Nephron (organoid): ENCODE measurements at regions not wholly inside any gene's neighbourhood (a gene's known extent, or its start where the extent isn't known, plus 50 kb on each side); places are given as distances from the start of the nearest gene placed in this dataset.

Source experiments
- H3K27ac Mint-ChIP-seq, 3 experiments: 2 replicates each; pipeline ENCODE4 v1.8.0; 2020; ENCODE audit warnings: mixed read lengths in 3 of 3, mild to moderate bottlenecking in 2 of 3, moderate library complexity in 1 of 3
- H3K27me3 Mint-ChIP-seq: 2 replicates; pipeline ENCODE4 v1.8.0; 2021; ENCODE audit warnings: low read depth, mild to moderate bottlenecking, moderate library complexity, mixed read lengths
- H3K36me3 Mint-ChIP-seq: 2 replicates; pipeline ENCODE4 v1.8.0; 2020; ENCODE audit warnings: low read depth, mixed read lengths
- H3K4me1 Mint-ChIP-seq: 2 replicates; pipeline ENCODE4 v1.8.0; 2020; ENCODE audit warnings: mixed read lengths
- H3K4me3 Mint-ChIP-seq, 3 experiments: 2 replicates each; pipeline ENCODE4 v1.8.0; 2020; ENCODE audit warnings: mild to moderate bottlenecking in 3 of 3, mixed read lengths in 3 of 3, moderate library complexity in 2 of 3
- H3K9me3 Mint-ChIP-seq: 2 replicates; pipeline ENCODE4 v1.8.0; 2020; ENCODE audit warnings: mixed read lengths
- CTCF ChIP-seq, 3 experiments: fragments of 200-600 bp; sonication (generic); IDR thresholded peaks; one replicate each; pipeline ENCODE4 v1.5.0; 2021; ENCODE audit warnings: antibody characterized with exemption in 3 of 3; ENCODE audit not compliant: unreplicated experiment in 3 of 3

DNA sequence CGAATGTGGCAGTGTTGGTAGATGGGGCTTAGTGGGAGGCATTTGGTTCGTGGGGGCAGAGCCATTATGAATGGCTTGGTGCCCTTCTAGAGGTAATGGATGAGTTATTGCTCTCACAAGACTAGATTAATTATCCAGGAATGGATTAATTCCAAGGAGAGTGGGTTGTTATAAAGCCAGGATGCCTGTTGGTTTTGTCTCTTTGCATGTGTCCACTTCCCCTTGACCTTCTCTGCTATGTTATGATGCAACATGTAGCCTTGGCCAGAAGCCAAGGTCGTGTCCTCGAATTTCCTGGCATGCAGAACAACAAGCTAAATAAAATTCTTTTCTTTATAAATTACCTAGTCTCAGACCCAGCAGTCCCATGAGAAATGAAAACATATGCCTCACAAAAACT lies 111.2 kb upstream of the PLS3 start:
- H3K27me3 Mint-ChIP-seq = no peaks in the 10 kb centered on the region
- peak overlapping the region; percentile 62 to 93 (median 68) for H3K27ac Mint-ChIP-seq
- TF ChIP-seq CTCF (IDR thresholded peaks at IDR 0.05; ENCODE audit: unreplicated experiment in 3 of 3) = no peak
- no peak overlapping the region for H3K4me3 Mint-ChIP-seq
- no peaks in the 10 kb centered on the region for H3K36me3 Mint-ChIP-seq
- H3K4me1 Mint-ChIP-seq = peaks cover 52% of the 10 kb centered on the region
- no peaks in the 10 kb centered on the region for H3K9me3 Mint-ChIP-seq

DNA sequence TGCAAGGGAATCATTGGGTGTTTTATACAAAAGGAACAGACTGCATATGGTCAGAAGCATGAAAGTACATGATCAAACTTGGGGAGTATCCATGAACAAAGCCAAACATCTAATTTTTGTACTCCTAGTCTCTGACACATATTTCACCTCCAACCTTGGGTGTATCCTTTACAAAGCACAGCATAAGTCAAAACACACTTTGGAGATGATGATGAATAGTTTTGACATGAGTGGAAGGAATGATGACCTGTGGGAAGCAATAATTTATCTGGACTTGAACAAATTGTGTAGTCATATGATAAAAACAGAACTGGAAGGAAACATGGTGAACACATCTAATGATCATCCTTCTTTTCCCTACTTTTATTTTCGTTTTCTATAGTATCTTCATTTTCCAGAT lies 108.7 kb upstream of the PLS3 start:
- Mint-ChIP-seq H3K4me1 (peaks cover 63% of the 10 kb centered on the region), H3K27ac (peak overlapping the region; percentile 53 to 93 (median 92)), H3K4me3 (no peak overlapping the region), H3K36me3 (no peaks in the 10 kb centered on the region), H3K9me3 (no peaks in the 10 kb centered on the region), H3K27me3 (no peaks in the 10 kb centered on the region)
- TF ChIP-seq CTCF (IDR thresholded peaks at IDR 0.05; ENCODE audit: unreplicated experiment in 3 of 3) = no peak

DNA sequence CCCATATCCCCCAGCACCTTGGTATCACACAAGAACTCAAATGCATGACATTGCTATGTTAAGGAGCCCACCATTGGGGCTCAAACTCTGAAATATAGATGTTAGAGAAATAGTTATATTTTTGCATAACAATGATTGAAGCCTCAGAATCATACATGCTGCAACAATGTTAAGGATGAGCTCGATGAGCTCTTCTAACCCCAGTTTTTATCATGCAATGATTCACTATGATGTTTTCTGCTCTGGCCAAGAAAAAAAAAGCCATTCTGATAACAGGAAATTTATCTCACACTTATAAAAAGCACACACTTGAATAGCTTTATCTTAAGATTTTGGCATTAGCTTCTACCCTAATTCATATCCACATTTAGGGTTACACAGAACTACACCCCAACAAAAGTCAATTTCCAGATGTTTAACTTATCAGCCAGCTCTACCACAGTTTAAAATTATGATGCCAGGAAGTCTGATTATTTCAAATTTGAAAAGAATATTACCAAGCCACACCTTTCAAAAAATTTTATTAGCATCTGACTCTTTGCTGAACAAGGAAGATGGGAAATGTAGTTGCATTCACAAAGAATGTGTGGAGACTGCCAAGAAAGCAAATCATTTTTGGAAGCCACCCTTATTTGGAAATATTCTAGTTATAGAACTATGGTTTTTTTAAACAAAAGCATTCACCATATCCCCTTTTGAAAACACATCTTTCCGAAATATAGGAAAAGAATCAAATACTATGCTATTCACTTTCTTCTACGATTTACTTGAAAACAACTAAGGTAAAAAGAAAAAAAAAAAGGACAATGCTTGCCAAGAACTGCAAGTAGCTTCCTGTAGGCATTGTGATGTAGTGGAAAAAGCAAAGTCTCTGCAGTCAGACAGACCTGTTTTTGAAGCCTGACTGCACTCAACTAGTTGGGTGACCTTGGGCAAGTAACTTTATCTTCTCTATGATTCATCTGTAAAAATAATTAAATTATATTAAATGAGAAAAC lies 100.8 kb upstream of the PLS3 start:
- no peak for TF ChIP-seq CTCF (IDR thresholded peaks at IDR 0.05; ENCODE audit: unreplicated experiment in 3 of 3)
- Mint-ChIP-seq H3K4me1 (peaks cover 57% of the 10 kb centered on the region), H3K4me3 (peak overlapping the region in 1 of 3 experiments; percentile 34), H3K27me3 (no peaks in the 10 kb centered on the region), H3K27ac (peak overlapping the region; percentile 73 to 98 (median 97)), H3K9me3 (no peaks in the 10 kb centered on the region), H3K36me3 (no peaks in the 10 kb centered on the region)

GRCh38 chrX:115462406-115462805 lies 98.6 kb upstream of the PLS3 start:
- H3K27me3 Mint-ChIP-seq = no peaks in the 10 kb centered on the region
- H3K9me3 Mint-ChIP-seq = no peaks in the 10 kb centered on the region

GRCh38 chrX:115467961-115468360 lies 93.0 kb upstream of the PLS3 start:
- Mint-ChIP-seq H3K36me3 (no peaks in the 10 kb centered on the region), H3K4me1 (peaks cover 21% of the 10 kb centered on the region), H3K4me3 (no peak overlapping the region), H3K27ac (peak overlapping the region in 1 of 3 experiments; percentile 69), H3K27me3 (no peaks in the 10 kb centered on the region), H3K9me3 (no peaks in the 10 kb centered on the region)
- TF ChIP-seq CTCF (IDR thresholded peaks at IDR 0.05; ENCODE audit: unreplicated experiment in 3 of 3) = no peak

More at GRCh38 chrX:115462406-115462805, 98.6 kb upstream of the PLS3 start:
- Mint-ChIP-seq H3K4me1 (peaks cover 49% of the 10 kb centered on the region), H3K36me3 (no peaks in the 10 kb centered on the region), H3K27ac (peak overlapping the region; percentile 42 to 97 (median 93)), H3K4me3 (peak overlapping the region in 1 of 3 experiments; percentile 7)
- no peak for TF ChIP-seq CTCF (IDR thresholded peaks at IDR 0.05; ENCODE audit: unreplicated experiment in 3 of 3)
